Lung (tissue), 11 donors: ENCODE measurements at regions not wholly inside any gene's neighbourhood (a gene's known extent, or its start where the extent isn't known, plus 50 kb on each side); places are given as distances from the start of the nearest gene placed in this dataset.

ENCODE experiments used
- ATAC-seq: fragments of 200-7000 bp; cut with Tn5 transposase; one replicate; pipeline ENCODE4 v1.9.1; 2020; ENCODE audit warnings: moderate number of reproducible peaks; ENCODE audit not compliant: insufficient read depth, low FRiP score
- DNase-seq, 3 donors: peaks; one replicate each; pipeline ENCODE4 v3.0.0-alpha.2; 2013 to 2017
- H3K27ac ChIP-seq, 2 donors: one replicate each; pipeline ENCODE4 v1.5.1; 2013; ENCODE audit warnings: mild to moderate bottlenecking in 2 of 2, moderate library complexity in 2 of 2, control low read depth in 1 of 2, inconsistent platforms in 1 of 2, low read depth in 1 of 2, low read length in 1 of 2
- H3K27me3 ChIP-seq, 3 donors: one replicate each; pipeline ENCODE4 v1.5.1; 2013; ENCODE audit warnings: low read length in 2 of 3; ENCODE audit not compliant: control insufficient read depth in 3 of 3, insufficient read depth in 3 of 3
- H3K36me3 ChIP-seq, 4 donors: one replicate each; pipeline ENCODE4 v1.5.1; 2013; ENCODE audit warnings: low read length in 4 of 4, mild to moderate bottlenecking in 1 of 4, moderate library complexity in 1 of 4; ENCODE audit not compliant: control insufficient read depth in 4 of 4, insufficient read depth in 4 of 4
- H3K4me1 ChIP-seq, 5 donors: one replicate each; pipeline ENCODE4 v1.5.1; 2013; ENCODE audit warnings: low read length in 5 of 5, mild to moderate bottlenecking in 2 of 5, moderate library complexity in 1 of 5; ENCODE audit not compliant: control insufficient read depth in 5 of 5, insufficient read depth in 5 of 5
- H3K4me3 ChIP-seq: one replicate; pipeline ENCODE4 v1.5.1; 2013; ENCODE audit warnings: mild to moderate bottlenecking, control low read depth, moderate library complexity
- H3K9ac ChIP-seq, 2 donors: one replicate each; pipeline ENCODE4 v1.5.1; 2013; ENCODE audit warnings: low read length in 2 of 2, control low read depth in 1 of 2; ENCODE audit not compliant: insufficient read depth in 1 of 2
- H3K9me3 ChIP-seq, 4 donors: one replicate each; pipeline ENCODE4 v1.5.1; 2013; ENCODE audit warnings: low read length in 3 of 4, mild to moderate bottlenecking in 1 of 4, moderate library complexity in 1 of 4; ENCODE audit not compliant: control insufficient read depth in 4 of 4, insufficient read depth in 3 of 4
- WGBS, 2 donors: extraction: QIAGEN DNeasy Blood & Tissue Kit; methylation state at CpG; one replicate each; pipeline ENCODE4 v1.1.7; 2013; 5-methylcytosine and 5-hydroxymethylcytosine counted together
- TF ChIP-seq, protein P1 (sequence below): IDR thresholded peaks from 2 replicates; pipeline ENCODE4 v1.5.1; 2012; ENCODE audit warnings: mild to moderate bottlenecking; ENCODE audit errors: control extremely low read depth, extremely low read depth
- donor health status: control.
- donor health status: control.
- donor health status: Bipolar disorder and iron deficiency.
- donor health status: healthy.
- donor health status: DM: yes; HTN: yes; CAD: no.

DNA sequence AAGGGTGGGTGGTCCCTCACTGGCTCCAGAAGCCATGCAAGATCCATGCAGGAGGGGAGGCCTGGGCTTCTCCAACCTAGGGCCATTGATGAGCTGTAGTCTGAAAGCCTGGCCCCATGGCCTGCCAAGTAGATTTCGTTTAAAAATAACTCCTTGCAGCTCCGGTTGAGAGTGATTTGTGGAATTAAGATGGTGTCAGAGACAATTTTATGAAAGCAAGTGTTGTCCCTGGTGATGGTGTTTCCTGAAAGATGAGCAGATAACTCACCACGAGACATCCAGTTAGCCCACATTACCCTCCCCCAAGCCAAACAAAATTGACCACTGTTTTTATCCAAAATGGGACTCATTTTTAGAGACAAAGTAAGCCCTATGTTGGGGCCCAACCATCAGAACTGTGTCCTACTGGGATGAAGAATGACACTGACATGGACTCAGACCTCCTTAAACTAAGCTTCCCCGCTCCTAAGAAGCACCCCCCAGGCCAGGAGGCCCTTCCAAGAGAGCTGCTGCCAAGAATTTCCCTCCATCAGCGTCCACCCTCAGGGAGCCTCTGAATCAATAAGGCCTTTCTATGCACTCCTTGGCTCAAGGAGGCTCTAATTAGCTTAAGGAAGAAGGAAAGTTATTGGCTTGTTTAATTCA is 174.2 kb upstream of the NCAM1 start:
- Histone ChIP-seq H3K9ac (no peak overlapping the region), H3K27ac (no peak overlapping the region), H3K36me3 (no peaks in the 10 kb centered on the region), H3K4me3 (no peak overlapping the region), H3K4me1 (peaks cover 0 to 3% (median 0%) of the 10 kb centered on the region in 5 donors), H3K27me3 (peaks cover 0 to 2% (median 0%) of the 10 kb centered on the region in 3 donors), H3K9me3 (no peaks in the 10 kb centered on the region)
- no peak for ATAC-seq
- TF ChIP-seq, protein P1, sequence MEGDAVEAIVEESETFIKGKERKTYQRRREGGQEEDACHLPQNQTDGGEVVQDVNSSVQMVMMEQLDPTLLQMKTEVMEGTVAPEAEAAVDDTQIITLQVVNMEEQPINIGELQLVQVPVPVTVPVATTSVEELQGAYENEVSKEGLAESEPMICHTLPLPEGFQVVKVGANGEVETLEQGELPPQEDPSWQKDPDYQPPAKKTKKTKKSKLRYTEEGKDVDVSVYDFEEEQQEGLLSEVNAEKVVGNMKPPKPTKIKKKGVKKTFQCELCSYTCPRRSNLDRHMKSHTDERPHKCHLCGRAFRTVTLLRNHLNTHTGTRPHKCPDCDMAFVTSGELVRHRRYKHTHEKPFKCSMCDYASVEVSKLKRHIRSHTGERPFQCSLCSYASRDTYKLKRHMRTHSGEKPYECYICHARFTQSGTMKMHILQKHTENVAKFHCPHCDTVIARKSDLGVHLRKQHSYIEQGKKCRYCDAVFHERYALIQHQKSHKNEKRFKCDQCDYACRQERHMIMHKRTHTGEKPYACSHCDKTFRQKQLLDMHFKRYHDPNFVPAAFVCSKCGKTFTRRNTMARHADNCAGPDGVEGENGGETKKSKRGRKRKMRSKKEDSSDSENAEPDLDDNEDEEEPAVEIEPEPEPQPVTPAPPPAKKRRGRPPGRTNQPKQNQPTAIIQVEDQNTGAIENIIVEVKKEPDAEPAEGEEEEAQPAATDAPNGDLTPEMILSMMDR = no peak
- WGBS, 2 donors = 61 to 76% methylated on average over 5 of the region's 5 CpGs
- DNase-seq = no peak

DNA sequence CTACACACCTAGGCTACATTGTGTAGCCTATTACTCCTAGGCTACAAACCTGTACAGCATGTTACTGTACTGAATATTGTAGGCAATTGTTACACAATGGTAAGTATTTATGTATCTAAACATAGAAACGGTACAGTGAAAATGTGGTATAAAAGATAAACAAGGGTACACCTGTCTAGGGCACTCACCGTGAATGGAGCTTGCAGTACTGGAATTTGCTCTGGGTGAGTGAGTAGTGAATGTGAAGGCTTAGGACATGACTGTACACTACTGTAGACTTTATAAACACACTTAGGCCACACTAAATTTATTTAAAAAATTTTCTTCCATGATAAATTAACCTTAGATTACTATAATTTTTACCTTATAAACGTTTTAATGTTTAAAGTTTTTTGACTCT is 171.7 kb upstream of the NCAM1 start:
- DNase-seq (peak in 1 of 3 donors; percentile 19), ATAC-seq (no peak)
- H3K36me3 ChIP-seq = no peaks in the 10 kb centered on the region
- no peak overlapping the region for H3K27ac ChIP-seq
- H3K9ac ChIP-seq = no peak overlapping the region
- H3K9me3 ChIP-seq = no peaks in the 10 kb centered on the region
- H3K27me3 ChIP-seq = peaks cover 0 to 2% (median 0%) of the 10 kb centered on the region in 3 donors
- H3K4me3 ChIP-seq = no peak overlapping the region
- TF ChIP-seq, protein P1 = no peak
- peaks cover 0 to 6% (median under 1%) of the 10 kb centered on the region in 5 donors for H3K4me1 ChIP-seq
- WGBS, 2 donors = 58 to 65% methylated on average over 3 of the region's 3 CpGs

DNA sequence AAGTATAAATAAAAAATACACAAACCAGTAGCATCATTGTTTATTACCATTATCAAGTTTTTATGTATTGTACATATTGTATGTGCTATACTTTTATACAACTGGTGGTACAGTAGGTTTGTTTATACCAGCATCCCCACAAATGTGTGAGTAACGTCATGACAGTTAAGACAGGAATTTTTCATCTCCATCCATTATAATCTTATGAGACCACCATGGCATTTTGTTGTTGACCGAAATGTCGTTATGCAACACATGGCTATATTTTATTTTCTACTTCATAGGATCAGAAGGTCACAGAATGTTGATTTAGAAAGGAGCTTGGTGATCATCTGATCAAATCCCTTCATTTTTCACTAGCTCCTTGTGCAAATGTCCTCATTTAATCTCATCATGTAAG is 170.9 kb upstream of the NCAM1 start:
- H3K9me3 ChIP-seq = no peaks in the 10 kb centered on the region
- TF ChIP-seq, protein P1 = no peak
- no peak overlapping the region for H3K27ac ChIP-seq
- peaks cover 0 to 6% (median 0%) of the 10 kb centered on the region in 5 donors for H3K4me1 ChIP-seq
- H3K9ac ChIP-seq = no peak overlapping the region
- WGBS, 2 donors = 86 to 88% methylated on average over 3 of the region's 3 CpGs
- H3K27me3 ChIP-seq = peaks cover 0 to 2% (median 0%) of the 10 kb centered on the region in 3 donors
- no peak for ATAC-seq
- DNase-seq = no peak
- no peak overlapping the region for H3K4me3 ChIP-seq
- no peaks in the 10 kb centered on the region for H3K36me3 ChIP-seq

DNA sequence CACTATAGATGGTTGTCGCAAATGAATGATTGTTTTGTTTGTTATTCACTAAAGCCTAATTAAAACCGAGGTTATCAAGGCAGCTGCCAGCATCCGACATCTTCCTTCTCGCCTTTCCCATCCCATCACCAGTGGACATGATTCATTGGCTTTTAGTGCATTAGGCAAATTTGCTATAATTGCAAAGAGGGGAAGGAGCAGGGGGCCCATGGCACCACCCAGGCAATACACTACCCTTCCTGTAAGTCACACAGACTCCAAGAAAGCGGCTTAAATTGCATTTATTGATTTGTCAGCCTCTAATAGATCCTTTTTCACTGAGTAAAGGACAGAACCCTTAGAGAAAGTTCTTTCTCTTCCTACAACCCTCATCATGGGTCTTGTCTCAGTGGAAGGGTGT is 169.2 kb upstream of the NCAM1 start:
- H3K27me3 ChIP-seq = peaks cover 0 to 2% (median 0%) of the 10 kb centered on the region in 3 donors
- peaks cover 0 to 6% (median 0%) of the 10 kb centered on the region in 5 donors for H3K4me1 ChIP-seq
- H3K36me3 ChIP-seq = no peaks in the 10 kb centered on the region
- 89 to 93% methylated on average over 5 of the region's 5 CpGs for WGBS, 2 donors
- DNase-seq (no peak), ATAC-seq (no peak)
- no peak overlapping the region for H3K4me3 ChIP-seq
- TF ChIP-seq, protein P1 = no peak
- H3K27ac ChIP-seq = no peak overlapping the region
- no peaks in the 10 kb centered on the region for H3K9me3 ChIP-seq
- H3K9ac ChIP-seq = no peak overlapping the region
